Glomerular endothelial cell (primary cell): ENCODE measurements at regions not wholly inside any gene's neighbourhood (a gene's known extent, or its start where the extent isn't known, plus 50 kb on each side); places are given as distances from the start of the nearest gene placed in this dataset.
"Not testable (repeated sequence)": the region's sequence is repeated elsewhere in the genome, so short reads cannot be mapped to it uniquely, and the experiment has no call there.

Experiments used
- DNase-seq: peaks from one replicate; pipeline ENCODE4 v3.0.0-alpha.2; 2011; ENCODE audit warnings: low read depth, low spot score; ENCODE audit errors: extremely low read depth

- no peak for DNase-seq
Observed at GRCh38 chr7:148472406-148472805, 118.2 kb upstream of the C7orf33 start.

- no peak for DNase-seq
Observed at GRCh38 chr7:148473703-148474480, 116.7 kb upstream of the C7orf33 start.

GRCh38 chr7:148474481-148475025 is 116.0 kb upstream of the C7orf33 start:
- DNase-seq = no peak

- no peak for DNase-seq
Observed at GRCh38 chr7:148478551-148478950, 112.0 kb upstream of the C7orf33 start.

GRCh38 chr7:148480479-148481146 is 110.0 kb upstream of the C7orf33 start:
- no peak for DNase-seq

- no peak for DNase-seq
Observed at GRCh38 chr7:148481147-148481526, 109.4 kb upstream of the C7orf33 start.

- DNase-seq = no peak
Observed at GRCh38 chr7:148481971-148482626, 108.5 kb upstream of the C7orf33 start.

GRCh38 chr7:148483515-148484308 is 106.9 kb upstream of the C7orf33 start:
- DNase-seq = no peak

- no peak for DNase-seq
Observed at GRCh38 chr7:148484486-148484885, 106.1 kb upstream of the C7orf33 start.

GRCh38 chr7:148485618-148486017 is 104.9 kb upstream of the C7orf33 start:
- no peak for DNase-seq

GRCh38 chr7:148486937-148487336 is 103.6 kb upstream of the C7orf33 start:
- no peak for DNase-seq

GRCh38 chr7:148487912-148488311 is 102.7 kb upstream of the C7orf33 start:
- DNase-seq = no peak

- no peak for DNase-seq
Observed at GRCh38 chr7:148489678-148490077, 100.9 kb upstream of the C7orf33 start.

- DNase-seq = no peak
Observed at GRCh38 chr7:148492157-148492860, 98.3 kb upstream of the C7orf33 start.

- DNase-seq = no peak
Observed at GRCh38 chr7:148495605-148496004, 95.0 kb upstream of the C7orf33 start.

- no peak for DNase-seq
Observed at GRCh38 chr7:148500978-148501377, 89.6 kb upstream of the C7orf33 start.

GRCh38 chr7:148503900-148504487 is 86.6 kb upstream of the C7orf33 start:
- peak; percentile 31 for DNase-seq

- DNase-seq = no peak
Observed at GRCh38 chr7:148505645-148506375, 84.8 kb upstream of the C7orf33 start.

- DNase-seq = not testable (repeated sequence)
Observed at GRCh38 chr7:148507064-148507573, 83.4 kb upstream of the C7orf33 start.
